Glutamatergic neuron (in vitro differentiated cells): ENCODE measurements at regions not wholly inside any gene's neighbourhood (a gene's known extent, or its start where the extent isn't known, plus 50 kb on each side); places are given as distances from the start of the nearest gene placed in this dataset.

ENCODE experiments used
- DNase-seq: peaks from one replicate; pipeline ENCODE4 v3.0.0; 2022
- H3K27ac Mint-ChIP-seq: one replicate; pipeline ENCODE4 v1.8.0; 2020; ENCODE audit warnings: mild to moderate bottlenecking, mixed read lengths, inconsistent platforms; ENCODE audit not compliant: unreplicated experiment
- H3K27me3 Mint-ChIP-seq: one replicate; pipeline ENCODE4 v1.8.0; 2020; ENCODE audit warnings: mild to moderate bottlenecking, moderate library complexity, mixed read lengths, inconsistent platforms; ENCODE audit not compliant: unreplicated experiment
- H3K36me3 Mint-ChIP-seq: one replicate; pipeline ENCODE4 v1.8.0; 2020; ENCODE audit warnings: mild to moderate bottlenecking, mixed read lengths, inconsistent platforms; ENCODE audit not compliant: unreplicated experiment
- H3K4me1 Mint-ChIP-seq: one replicate; pipeline ENCODE4 v1.8.0; 2020; ENCODE audit warnings: mild to moderate bottlenecking, low read depth, mixed read lengths, inconsistent platforms; ENCODE audit not compliant: unreplicated experiment
- H3K4me3 Mint-ChIP-seq: one replicate; pipeline ENCODE4 v1.8.0; 2020; ENCODE audit warnings: mild to moderate bottlenecking, mixed read lengths, inconsistent platforms; ENCODE audit not compliant: unreplicated experiment
- H3K9me3 Mint-ChIP-seq: one replicate; pipeline ENCODE4 v1.8.0; 2020; ENCODE audit warnings: mild to moderate bottlenecking, moderate library complexity, mixed read lengths, inconsistent platforms; ENCODE audit not compliant: unreplicated experiment
- CTCF ChIP-seq: fragments of 200-600 bp; sonication (generic); IDR thresholded peaks from one replicate; pipeline ENCODE4 v1.5.0; 2021; ENCODE audit not compliant: partially characterized antibody, unreplicated experiment

DNA sequence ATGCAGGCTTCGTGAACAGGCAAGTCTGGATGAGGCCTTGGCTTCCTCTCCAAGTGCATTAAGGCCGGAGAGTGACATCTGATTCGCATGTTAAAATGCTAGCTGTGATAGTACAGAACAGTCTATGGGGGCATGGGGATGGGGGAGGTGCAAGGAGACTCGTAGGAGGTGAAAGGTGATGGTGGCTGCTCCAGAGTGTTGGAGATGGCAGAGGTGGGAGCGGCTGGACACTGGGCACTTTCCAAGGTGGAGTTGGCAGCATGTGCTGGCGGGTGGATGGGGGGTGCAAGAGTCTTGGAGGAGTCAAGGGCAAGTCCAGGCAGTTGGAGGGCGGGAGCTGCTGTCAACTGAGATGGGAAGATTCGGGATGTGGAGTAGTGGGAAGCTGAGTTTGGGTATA is 350.9 kb upstream of the TNRC6C start:
- H3K27ac Mint-ChIP-seq = no peak overlapping the region
- peaks cover 5% of the 10 kb centered on the region for H3K9me3 Mint-ChIP-seq
- peaks cover 6% of the 10 kb centered on the region for H3K4me1 Mint-ChIP-seq
- TF ChIP-seq CTCF = no peak
- no peak for DNase-seq
- H3K36me3 Mint-ChIP-seq = peaks cover 4% of the 10 kb centered on the region
- H3K27me3 Mint-ChIP-seq = peaks cover 6% of the 10 kb centered on the region
- H3K4me3 Mint-ChIP-seq = no peak overlapping the region

DNA sequence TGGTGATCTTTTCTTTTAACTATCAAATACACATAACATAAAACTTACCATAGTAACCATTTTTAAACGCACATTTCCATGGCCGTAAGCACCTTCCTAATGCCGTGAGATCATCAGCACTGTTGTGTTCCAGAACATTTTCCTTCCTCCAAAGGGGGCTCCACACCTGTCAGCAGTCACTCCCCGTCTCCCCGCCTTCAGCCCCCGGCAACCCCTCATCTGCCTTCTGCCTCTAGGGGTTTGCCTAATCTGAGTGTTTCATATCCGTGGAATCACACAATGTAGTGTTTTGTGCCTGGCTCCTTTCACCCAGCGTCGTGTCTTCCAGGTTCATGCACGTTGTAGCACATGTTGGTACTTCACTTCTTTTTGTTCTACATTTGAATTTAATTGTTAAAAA is 350.1 kb upstream of the TNRC6C start:
- no peak for DNase-seq
- H3K27ac Mint-ChIP-seq = no peak overlapping the region

GRCh38 chr17:77609553-77610517 is 348.7 kb upstream of the TNRC6C start:
- H3K4me1 Mint-ChIP-seq = peaks cover 3% of the 10 kb centered on the region
- peaks cover 4% of the 10 kb centered on the region for H3K27me3 Mint-ChIP-seq
- H3K4me3 Mint-ChIP-seq = no peak overlapping the region
- no peak for DNase-seq
- H3K9me3 Mint-ChIP-seq = peaks cover 5% of the 10 kb centered on the region
- H3K27ac Mint-ChIP-seq = no peak overlapping the region
- no peak for TF ChIP-seq CTCF
- H3K36me3 Mint-ChIP-seq = peaks cover 4% of the 10 kb centered on the region

More for the DNA sequence above, 350.1 kb upstream of the TNRC6C start:
- peaks cover 6% of the 10 kb centered on the region for H3K27me3 Mint-ChIP-seq
- H3K4me3 Mint-ChIP-seq = no peak overlapping the region
- H3K4me1 Mint-ChIP-seq = peaks cover 3% of the 10 kb centered on the region
- H3K9me3 Mint-ChIP-seq = peaks cover 5% of the 10 kb centered on the region
- H3K36me3 Mint-ChIP-seq = peaks cover 4% of the 10 kb centered on the region
- TF ChIP-seq CTCF = no peak

DNA sequence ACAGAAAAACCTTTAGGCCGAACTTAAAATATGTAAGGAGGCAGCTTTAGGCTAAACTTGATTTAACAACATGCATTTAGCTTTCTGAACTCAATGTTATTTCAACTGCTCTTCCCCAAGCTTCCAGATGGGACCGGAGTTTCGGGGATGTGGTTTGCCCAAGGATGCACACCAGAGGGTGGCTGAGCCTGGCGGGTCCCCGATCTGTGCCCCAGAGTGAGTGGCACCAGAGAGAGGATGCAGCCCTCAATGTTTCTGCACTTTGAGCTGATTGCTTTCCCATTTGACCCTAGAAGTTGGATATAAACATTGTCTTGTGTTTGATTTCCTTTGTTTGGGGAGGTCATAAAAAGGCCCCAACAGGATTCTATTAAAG is 348.0 kb upstream of the TNRC6C start:
- Mint-ChIP-seq H3K4me3 (no peak overlapping the region), H3K27ac (no peak overlapping the region), H3K9me3 (peaks cover 5% of the 10 kb centered on the region), H3K27me3 (peaks cover 4% of the 10 kb centered on the region), H3K36me3 (peaks cover 4% of the 10 kb centered on the region), H3K4me1 (peaks cover 4% of the 10 kb centered on the region)
- DNase-seq = no peak
- TF ChIP-seq CTCF = no peak

GRCh38 chr17:77610972-77611521 is 347.5 kb upstream of the TNRC6C start:
- Mint-ChIP-seq H3K4me1 (peaks cover 6% of the 10 kb centered on the region), H3K4me3 (no peak overlapping the region), H3K27ac (no peak overlapping the region), H3K27me3 (peaks cover 4% of the 10 kb centered on the region), H3K9me3 (peaks cover 5% of the 10 kb centered on the region), H3K36me3 (peaks cover 4% of the 10 kb centered on the region)
- TF ChIP-seq CTCF = no peak
- no peak for DNase-seq
